ENCODE measurements at regions not wholly inside any gene's neighbourhood (a gene's known extent, or its start where the extent isn't known, plus 50 kb on each side); places are given as distances from the start of the nearest gene placed in this dataset.
A peak's percentile ranks its signal among the peaks of the same experiment; 100 is the strongest.

GRCh38 chrX:138929926-138930582 lies 218.5 kb upstream of the FGF13 start:
- H3K27me3 Mint-ChIP-seq (ENCODE audit: insufficient read depth, low read depth): peaks cover 2% of the 10 kb centered on the region
- Histone ChIP-seq H3F3A (ENCODE audit: low read depth) (no peaks in the 10 kb centered on the region), H3K36me3 (no peaks in the 10 kb centered on the region), H3K27me3 (no peaks in the 10 kb centered on the region), H3K4me1 (no peaks in the 10 kb centered on the region), H3K9me3 (ENCODE audit: low read depth) (peaks cover 6% of the 10 kb centered on the region), H2AFZ (replicated peaks) (no peak overlapping the region), H3K27ac (no peak overlapping the region), H3K4me2 (no peak overlapping the region), H3K79me2 (ENCODE audit: low read depth) (no peaks in the 10 kb centered on the region), H3K4me3 (no peak overlapping the region), H4K20me1 (ENCODE audit: low read depth) (no peaks in the 10 kb centered on the region), H3K9ac (no peak overlapping the region)
- no peaks in the 10 kb centered on the region for H3K36me3 Mint-ChIP-seq
- H3K9me3 Mint-ChIP-seq: no peaks in the 10 kb centered on the region
- peak overlapping the region; percentile 74 for H3K27ac Mint-ChIP-seq
- TF ChIP-seq CTCF (IDR thresholded peaks at IDR 0.05) (no peak), EZH2phosphoT487 (IDR thresholded peaks at IDR 0.05) (no peak), EZH2 (IDR thresholded peaks at IDR 0.05) (no peak)
- no peak overlapping the region for H3K4me3 Mint-ChIP-seq
- no peak for DNase-seq (ENCODE audit: low spot score)
- peaks cover 35% of the 10 kb centered on the region for H3K4me1 Mint-ChIP-seq

GRCh38 chrX:138928737-138929459 lies 217.4 kb upstream of the FGF13 start:
- peaks cover 35% of the 10 kb centered on the region for H3K4me1 Mint-ChIP-seq
- Histone ChIP-seq H3K4me2 (no peak overlapping the region), H3K79me2 (ENCODE audit: low read depth) (no peaks in the 10 kb centered on the region), H3K9ac (no peak overlapping the region), H3K4me1 (no peaks in the 10 kb centered on the region), H4K20me1 (ENCODE audit: low read depth) (no peaks in the 10 kb centered on the region), H3K36me3 (no peaks in the 10 kb centered on the region), H3F3A (ENCODE audit: low read depth) (no peaks in the 10 kb centered on the region), H3K27me3 (no peaks in the 10 kb centered on the region), H2AFZ (replicated peaks) (no peak overlapping the region), H3K9me3 (ENCODE audit: low read depth) (peaks cover 6% of the 10 kb centered on the region), H3K4me3 (no peak overlapping the region), H3K27ac (no peak overlapping the region)
- no peak for DNase-seq (ENCODE audit: low spot score)
- H3K9me3 Mint-ChIP-seq: no peaks in the 10 kb centered on the region
- no peaks in the 10 kb centered on the region for H3K36me3 Mint-ChIP-seq
- no peak overlapping the region for H3K27ac Mint-ChIP-seq
- no peak for TF ChIP-seq EZH2phosphoT487 (IDR thresholded peaks at IDR 0.05)
- H3K4me3 Mint-ChIP-seq: no peak overlapping the region
- peaks cover 2% of the 10 kb centered on the region for H3K27me3 Mint-ChIP-seq (ENCODE audit: insufficient read depth, low read depth)

GRCh38 chrX:138925330-138925729 lies 213.8 kb upstream of the FGF13 start:
- Histone ChIP-seq H2AFZ (replicated peaks) (no peak overlapping the region), H3K27me3 (no peaks in the 10 kb centered on the region), H3F3A (ENCODE audit: low read depth) (no peaks in the 10 kb centered on the region), H3K36me3 (no peaks in the 10 kb centered on the region), H3K9ac (no peak overlapping the region), H3K9me3 (ENCODE audit: low read depth) (peaks cover 4% of the 10 kb centered on the region), H3K4me1 (no peaks in the 10 kb centered on the region), H3K27ac (no peak overlapping the region), H3K79me2 (ENCODE audit: low read depth) (no peaks in the 10 kb centered on the region), H4K20me1 (ENCODE audit: low read depth) (no peaks in the 10 kb centered on the region), H3K4me3 (no peak overlapping the region), H3K4me2 (no peak overlapping the region)
- DNase-seq (ENCODE audit: low spot score): no peak
- H3K9me3 Mint-ChIP-seq: no peaks in the 10 kb centered on the region
- peaks cover 20% of the 10 kb centered on the region for H3K4me1 Mint-ChIP-seq
- H3K27me3 Mint-ChIP-seq (ENCODE audit: insufficient read depth, low read depth): peaks cover 2% of the 10 kb centered on the region
- H3K4me3 Mint-ChIP-seq: no peak overlapping the region
- no peak overlapping the region for H3K27ac Mint-ChIP-seq
- TF ChIP-seq EZH2phosphoT487 (IDR thresholded peaks at IDR 0.05) (no peak), EZH2 (IDR thresholded peaks at IDR 0.05) (no peak), CTCF (IDR thresholded peaks at IDR 0.05) (no peak)
- H3K36me3 Mint-ChIP-seq: no peaks in the 10 kb centered on the region

DNA sequence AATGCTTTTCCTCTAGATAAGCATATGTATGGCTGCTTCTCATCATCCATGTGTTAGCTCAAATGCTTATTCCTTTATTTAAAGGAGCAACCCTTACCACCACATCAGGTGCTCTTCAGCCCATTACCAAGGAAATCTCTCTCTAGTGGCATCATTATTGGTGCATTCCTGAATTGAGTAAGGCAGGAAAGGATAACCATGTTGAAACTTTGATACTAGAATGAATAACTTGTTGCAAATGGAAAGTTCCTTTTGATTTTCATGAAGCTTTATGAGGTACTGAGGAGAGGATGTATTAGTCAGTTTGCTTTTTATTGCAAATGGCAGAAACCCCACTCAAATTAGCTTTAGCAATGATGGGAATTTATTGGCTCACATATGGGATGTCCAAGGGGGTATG lies 212.3 kb upstream of the FGF13 start:
- H3K4me2 ChIP-seq: no peak overlapping the region
- no peaks in the 10 kb centered on the region for H3F3A ChIP-seq (ENCODE audit: low read depth)
- Mint-ChIP-seq H3K4me1 (peaks cover 6% of the 10 kb centered on the region), H3K27ac (no peak overlapping the region), H3K4me3 (no peak overlapping the region), H3K9me3 (no peaks in the 10 kb centered on the region), H3K27me3 (ENCODE audit: insufficient read depth, low read depth) (peaks cover 2% of the 10 kb centered on the region), H3K36me3 (no peaks in the 10 kb centered on the region)
- H3K27ac ChIP-seq: no peak overlapping the region
- H3K4me3 ChIP-seq: no peak overlapping the region
- H4K20me1 ChIP-seq (ENCODE audit: low read depth): no peaks in the 10 kb centered on the region
- no peak for DNase-seq (ENCODE audit: low spot score)
- H3K9ac ChIP-seq: no peak overlapping the region
- no peaks in the 10 kb centered on the region for H3K9me3 ChIP-seq (ENCODE audit: low read depth)
- no peaks in the 10 kb centered on the region for H3K4me1 ChIP-seq
- H3K36me3 ChIP-seq: no peaks in the 10 kb centered on the region
- no peaks in the 10 kb centered on the region for H3K79me2 ChIP-seq (ENCODE audit: low read depth)
- H2AFZ ChIP-seq (replicated peaks): no peak overlapping the region
- H3K27me3 ChIP-seq: no peaks in the 10 kb centered on the region
- TF ChIP-seq EZH2phosphoT487 (IDR thresholded peaks at IDR 0.05): no peak
- no peak for TF ChIP-seq CTCF (IDR thresholded peaks at IDR 0.05)
- no peak for TF ChIP-seq EZH2 (IDR thresholded peaks at IDR 0.05)
